GM13976 (cell line): ENCODE measurements at regions not wholly inside any gene's neighbourhood (a gene's known extent, or its start where the extent isn't known, plus 50 kb on each side); places are given as distances from the start of the nearest gene placed in this dataset.
"Not testable (repeated sequence)": the region's sequence is repeated elsewhere in the genome, so short reads cannot be mapped to it uniquely, and the experiment has no call there.

Source experiments
- DNase-seq: peaks from one replicate; pipeline ENCODE4 v3.0.0; 2012; ENCODE audit warnings: low spot score
- in situ Hi-C: fragments of 300-500 bp; cut with MboI; formaldehyde crosslinking; loops from one replicate; pipeline ENCODE4 v1.12.0; 2022; ENCODE audit warnings: low sequenced_read_pairs, mixed read lengths, inconsistent platforms; ENCODE audit not compliant: unreplicated experiment
- TF ChIP-seq, protein P1 (sequence below): IDR thresholded peaks from 2 replicates; pipeline ENCODE4 v1.5.1; 2012; ENCODE audit warnings: borderline replicate concordance, mild to moderate bottlenecking; ENCODE audit not compliant: insufficient read depth; ENCODE audit errors: extremely low read depth, missing control alignments, control extremely low read depth

DNA sequence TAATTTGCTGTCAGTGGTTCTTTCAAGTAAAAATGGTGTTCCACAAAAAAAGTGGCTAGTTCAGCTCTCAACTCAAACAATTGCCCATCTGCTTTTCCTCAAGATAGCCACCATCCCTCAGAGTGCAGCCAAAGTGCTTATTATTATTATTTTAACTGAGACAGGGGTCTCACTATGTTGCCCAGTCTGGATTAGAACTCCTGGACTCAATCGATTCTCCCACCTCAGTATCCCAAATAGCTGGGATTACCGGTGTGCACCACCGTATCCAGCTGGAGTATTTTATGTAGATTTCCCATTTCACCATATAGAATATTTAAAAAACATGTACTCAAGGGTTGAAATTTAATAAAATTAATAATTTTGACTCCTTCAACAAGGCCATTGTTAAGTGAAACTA is 62.1 kb upstream of the USP9X start:
- in situ Hi-C loops = no loop called here
- no peak for DNase-seq
- TF ChIP-seq, protein P1, sequence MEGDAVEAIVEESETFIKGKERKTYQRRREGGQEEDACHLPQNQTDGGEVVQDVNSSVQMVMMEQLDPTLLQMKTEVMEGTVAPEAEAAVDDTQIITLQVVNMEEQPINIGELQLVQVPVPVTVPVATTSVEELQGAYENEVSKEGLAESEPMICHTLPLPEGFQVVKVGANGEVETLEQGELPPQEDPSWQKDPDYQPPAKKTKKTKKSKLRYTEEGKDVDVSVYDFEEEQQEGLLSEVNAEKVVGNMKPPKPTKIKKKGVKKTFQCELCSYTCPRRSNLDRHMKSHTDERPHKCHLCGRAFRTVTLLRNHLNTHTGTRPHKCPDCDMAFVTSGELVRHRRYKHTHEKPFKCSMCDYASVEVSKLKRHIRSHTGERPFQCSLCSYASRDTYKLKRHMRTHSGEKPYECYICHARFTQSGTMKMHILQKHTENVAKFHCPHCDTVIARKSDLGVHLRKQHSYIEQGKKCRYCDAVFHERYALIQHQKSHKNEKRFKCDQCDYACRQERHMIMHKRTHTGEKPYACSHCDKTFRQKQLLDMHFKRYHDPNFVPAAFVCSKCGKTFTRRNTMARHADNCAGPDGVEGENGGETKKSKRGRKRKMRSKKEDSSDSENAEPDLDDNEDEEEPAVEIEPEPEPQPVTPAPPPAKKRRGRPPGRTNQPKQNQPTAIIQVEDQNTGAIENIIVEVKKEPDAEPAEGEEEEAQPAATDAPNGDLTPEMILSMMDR = no peak

DNA sequence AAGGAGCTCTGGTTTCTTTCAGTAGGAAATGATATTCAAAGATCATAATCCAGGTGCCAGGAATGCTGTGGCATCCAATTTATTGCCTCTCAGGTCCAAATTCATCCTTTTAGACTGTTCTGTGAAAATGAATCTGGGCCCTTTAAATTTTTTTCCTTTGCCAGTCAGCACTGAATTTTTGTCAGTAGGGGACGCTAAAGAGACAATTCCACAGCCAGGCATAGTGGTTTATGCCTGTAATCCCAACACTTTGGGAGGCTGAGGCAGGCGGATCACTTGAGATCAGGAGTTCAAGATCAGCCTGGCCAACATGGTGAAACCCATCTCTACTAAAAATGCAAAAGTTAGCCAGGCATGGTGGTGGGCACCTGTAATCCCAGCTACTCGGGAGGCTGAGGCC is 60.9 kb upstream of the USP9X start:
- in situ Hi-C loops, DNase-seq: not testable (repeated sequence)

DNA sequence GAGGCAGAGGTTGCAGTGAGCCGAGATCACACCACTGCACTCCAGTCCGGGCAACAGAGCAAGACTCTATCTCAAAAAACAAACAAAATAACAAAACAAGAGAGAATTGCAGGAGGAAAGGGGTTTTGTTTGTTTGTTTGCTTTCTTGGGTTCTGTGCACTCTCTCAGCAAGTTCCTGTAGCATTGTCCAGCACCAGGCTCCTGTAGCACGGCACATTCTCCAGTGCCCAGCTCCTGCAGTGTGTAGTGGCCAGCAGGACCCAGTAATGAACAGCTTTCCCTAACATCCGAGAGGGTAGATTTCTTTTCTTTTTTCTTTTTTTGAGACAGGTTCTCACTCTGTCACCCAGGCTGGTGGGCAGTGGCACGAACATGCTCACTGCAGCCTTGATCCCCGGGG is 60.5 kb upstream of the USP9X start:
- TF ChIP-seq, protein P1 = no peak
- DNase-seq = no peak
- in situ Hi-C loops = no loop called here

DNA sequence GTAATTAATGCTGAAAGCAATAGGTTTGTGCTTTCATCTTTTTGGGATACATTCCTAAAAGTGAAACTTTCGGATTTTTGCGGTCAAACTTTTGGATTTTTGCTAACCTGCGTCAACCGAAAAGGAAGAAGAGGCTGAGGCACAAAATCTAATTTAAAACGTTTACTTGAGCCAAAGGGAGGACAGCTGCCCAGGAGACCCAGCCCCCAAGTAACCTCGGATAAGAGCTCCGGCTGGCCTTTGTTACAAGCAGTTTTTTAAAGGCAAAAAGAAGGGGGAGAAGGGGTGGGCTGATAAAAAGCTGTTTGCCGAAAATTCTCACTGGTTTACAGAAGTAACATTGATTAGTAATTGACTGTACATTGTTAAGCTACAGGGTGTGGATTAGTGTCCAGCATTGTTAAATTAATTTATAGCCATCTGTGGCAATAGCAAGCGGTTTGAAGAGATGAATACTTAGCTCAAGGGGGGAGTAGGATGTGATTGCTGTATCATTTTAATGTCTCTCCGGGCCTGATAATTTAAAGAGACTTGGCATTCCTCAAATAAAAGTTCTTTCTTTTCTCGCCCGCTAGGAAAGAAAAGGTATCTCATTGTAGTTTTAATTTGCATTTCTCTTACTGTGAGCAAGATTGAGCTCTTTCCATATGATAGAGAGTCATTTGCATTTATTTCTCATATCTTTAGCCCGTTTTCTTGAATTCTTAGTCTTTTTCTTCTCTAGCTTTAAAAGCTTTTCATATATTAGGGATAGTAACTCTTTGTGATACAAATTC is 59.1 kb upstream of the USP9X start:
- TF ChIP-seq, protein P1 = no peak
- DNase-seq = no peak
- in situ Hi-C loops = no loop called here

DNA sequence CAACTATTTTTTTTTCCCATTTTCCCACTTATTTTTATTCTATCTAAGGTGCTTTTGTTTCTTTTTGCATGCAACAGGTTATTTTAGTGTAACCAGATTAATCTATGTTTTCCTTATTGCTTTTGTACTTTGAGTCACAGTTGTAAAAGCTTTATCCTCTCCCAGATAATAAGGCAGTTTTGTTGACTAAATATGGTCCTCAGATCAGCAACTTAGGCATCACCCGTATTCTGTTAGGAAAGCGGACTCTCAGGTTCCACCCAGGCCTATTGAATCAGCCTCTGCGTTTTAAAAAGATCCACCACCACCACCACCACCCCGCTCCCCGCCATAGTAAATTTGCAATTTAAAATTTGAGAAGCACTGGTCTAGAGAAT is 58.6 kb upstream of the USP9X start:
- TF ChIP-seq, protein P1 = no peak
- no peak for DNase-seq
- in situ Hi-C loops = no loop called here

DNA sequence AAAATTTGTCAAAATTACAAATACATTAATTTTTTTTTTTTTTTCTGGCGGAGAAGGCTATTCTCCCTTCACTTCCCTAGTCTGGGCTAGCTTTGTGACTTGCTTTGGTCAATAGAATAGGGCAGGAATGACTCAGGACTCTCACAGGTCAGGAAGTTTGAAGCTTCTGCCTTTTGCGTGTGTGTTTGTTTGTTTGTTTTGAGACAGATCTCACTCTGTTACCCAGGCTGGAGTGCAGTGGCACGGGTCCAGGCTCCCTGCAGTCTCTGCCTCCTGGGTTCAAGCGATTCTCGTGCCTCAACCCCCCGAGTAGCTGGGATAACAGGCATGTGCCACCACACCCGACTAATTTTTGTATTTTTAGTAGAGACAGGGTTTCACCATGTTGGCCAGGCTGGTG is 55.9 kb upstream of the USP9X start:
- in situ Hi-C loops = no loop called here
- DNase-seq = no peak
- TF ChIP-seq, protein P1 = no peak

DNA sequence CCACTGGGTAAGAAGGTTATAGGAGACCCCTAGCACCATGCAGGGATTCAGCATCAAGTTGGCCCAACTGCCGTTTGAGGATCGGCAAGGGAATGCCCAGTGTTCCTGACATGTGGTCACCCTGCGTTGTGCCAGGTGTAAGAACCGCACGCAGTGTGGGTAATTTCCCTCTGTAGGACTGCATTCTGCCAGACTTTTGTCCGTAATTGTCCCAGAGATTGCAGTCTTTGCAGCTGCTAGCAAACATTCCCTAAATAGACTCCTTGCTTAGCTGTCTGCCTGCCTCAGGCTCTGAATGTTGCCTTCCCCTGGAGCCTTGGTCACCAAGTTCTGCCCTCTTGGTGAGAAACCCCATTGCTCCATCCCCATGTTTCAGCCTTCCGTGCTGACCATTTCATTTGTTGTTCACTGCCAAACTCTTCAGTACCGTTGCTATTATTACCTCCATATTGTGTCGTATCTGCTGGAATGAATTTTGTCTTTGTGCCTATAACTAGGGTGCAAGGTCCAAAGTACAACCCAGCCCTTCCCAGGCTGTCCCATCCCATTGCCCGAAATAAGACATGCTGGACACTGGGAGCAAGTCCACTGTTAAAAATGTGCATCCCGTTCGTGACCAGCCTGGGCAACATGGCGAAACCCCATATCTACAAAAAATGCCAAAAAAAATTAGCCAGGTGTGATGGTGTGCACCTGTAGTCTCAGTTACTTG is 53.8 kb upstream of the USP9X start:
- TF ChIP-seq, protein P1 = no peak
- no peak for DNase-seq
- in situ Hi-C loops = no loop called here
